ENCODE measurements at regions not wholly inside any gene's neighbourhood (a gene's known extent, or its start where the extent isn't known, plus 50 kb on each side); places are given as distances from the start of the nearest gene placed in this dataset.

DNA sequence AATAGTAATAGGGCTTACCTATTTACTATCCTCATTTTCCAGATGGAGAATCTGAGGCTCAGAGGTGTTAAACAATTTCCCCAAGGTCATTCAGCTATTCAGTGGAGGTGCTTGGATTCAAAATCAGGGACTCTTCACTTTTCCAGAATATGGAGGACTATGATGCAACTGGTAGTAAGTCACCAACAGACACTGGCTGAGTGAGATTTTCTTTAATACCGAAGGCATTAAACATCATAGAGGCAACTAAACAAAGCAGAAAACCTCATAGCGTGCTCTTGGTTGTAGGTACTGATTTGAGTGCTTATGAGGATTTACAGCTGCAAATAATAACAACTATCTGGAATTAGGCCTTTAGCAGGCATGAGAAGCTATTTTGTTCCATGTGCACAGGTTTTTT lies 134.4 kb downstream of the DLEU7 start:
- in situ Hi-C loops (cut with MboI; ENCODE audit: low sequenced_read_pairs) (no loop called here), dilution Hi-C loops (cut with HindIII; ENCODE audit: low sequenced_read_pairs, unreplicated experiment) (no loop called here), intact Hi-C loops (cut with micrococcal nuclease) (no loop called here)
- Histone ChIP-seq H2BK5ac (ENCODE audit: low read depth, low read length, poor library complexity, severe bottlenecking) (no peak overlapping the region), H3K9me1 (ENCODE audit: insufficient read depth, low read length) (no peaks in the 10 kb centered on the region), H3K9me3 (ENCODE audit: control insufficient read depth, insufficient read depth, low read length) (no peaks in the 10 kb centered on the region), H4K20me1 (ENCODE audit: insufficient read depth, low read length) (no peaks in the 10 kb centered on the region), H3K4me3 (ENCODE audit: insufficient read depth, low read depth, low read length) (no peak overlapping the region), H3K27me3 (ENCODE audit: control insufficient read depth, insufficient read depth, low read length) (peaks cover 9% of the 10 kb centered on the region), H4K8ac (ENCODE audit: low read depth in 2 of 2, low read length in 2 of 2) (no peak overlapping the region), H3K4ac (ENCODE audit: low read depth, low read length) (no peak overlapping the region), H3K27ac (ENCODE audit: insufficient read depth, low read length) (no peak overlapping the region), H2AK9ac (replicated peaks; ENCODE audit: low read depth, low read length, poor library complexity) (no peak overlapping the region), H3K18ac (ENCODE audit: low read depth, low read length) (no peak overlapping the region), H2BK15ac (ENCODE audit: low read depth, low read length) (no peak overlapping the region), H3K79me1 (ENCODE audit: low read depth in 1 of 2, low read length in 2 of 2) (no peaks in the 10 kb centered on the region), H3K14ac (replicated peaks; ENCODE audit: low read depth, low read length) (no peak overlapping the region), H3K4me1 (ENCODE audit: control insufficient read depth, insufficient read depth, low read length) (no peaks in the 10 kb centered on the region; the same call in 1 of the 2 replicates), H3K9ac (ENCODE audit: low read depth, low read length) (no peak overlapping the region), H4K91ac (ENCODE audit: insufficient read depth, low read depth, low read length) (no peak overlapping the region), H3K36me3 (ENCODE audit: control insufficient read depth, insufficient read depth, low read length) (no peaks in the 10 kb centered on the region), H3K23ac (ENCODE audit: low read depth, low read length) (no peak overlapping the region), H3K4me2 (ENCODE audit: low read depth, low read length) (no peak overlapping the region), H2BK20ac (ENCODE audit: low read depth, low read length) (no peak overlapping the region), H2BK120ac (ENCODE audit: low read depth, low read length) (no peak overlapping the region), H3K56ac (ENCODE audit: extremely low read depth, insufficient read depth, low read length) (no peak overlapping the region), H2AFZ (replicated peaks; ENCODE audit: low read length, poor library complexity) (no peak overlapping the region), H4K5ac (ENCODE audit: low read depth, low read length) (no peak overlapping the region), H2AK5ac (ENCODE audit: low read depth, low read length) (no peak overlapping the region)
- ChIA-PET CTCF (no interaction called here), POLR2A (ENCODE audit: unreplicated experiment) (no interaction called here)
- no peak for DNase-seq
- no CpG with 5 or more reads among the region's 2 CpGs for WGBS, 2 experiments (ENCODE audit: extremely low coverage in 2 of 2, insufficient read length in 1 of 2)
- no peak for ATAC-seq (ENCODE audit: low read depth)
- BruUV-seq (replicated peaks) = no TSS peak
- no peak for TF ChIP-seq POLR2A (IDR thresholded peaks at IDR 0.05; ENCODE audit: low read depth, low read length)
- TF ChIP-seq RCOR1 (IDR thresholded peaks at IDR 0.05; ENCODE audit: insufficient replicate concordance, low read length) = no peak
- no peak for TF ChIP-seq MAZ (IDR thresholded peaks at IDR 0.05; ENCODE audit: borderline replicate concordance, low read depth, low read length)
- no peak for TF ChIP-seq NFE2L2 (IDR thresholded peaks at IDR 0.05; ENCODE audit: low read depth, low read length)
- no peak for TF ChIP-seq CHD1 (IDR thresholded peaks at IDR 0.05; ENCODE audit: low read depth, low read length)
- no peak for TF ChIP-seq MAFK (IDR thresholded peaks at IDR 0.05; ENCODE audit: low read depth, low read length)
- no peak for TF ChIP-seq CTCF (conservative IDR thresholded peaks at IDR 0.05; ENCODE audit: low read depth, low read length)
- TF ChIP-seq, protein P1, sequence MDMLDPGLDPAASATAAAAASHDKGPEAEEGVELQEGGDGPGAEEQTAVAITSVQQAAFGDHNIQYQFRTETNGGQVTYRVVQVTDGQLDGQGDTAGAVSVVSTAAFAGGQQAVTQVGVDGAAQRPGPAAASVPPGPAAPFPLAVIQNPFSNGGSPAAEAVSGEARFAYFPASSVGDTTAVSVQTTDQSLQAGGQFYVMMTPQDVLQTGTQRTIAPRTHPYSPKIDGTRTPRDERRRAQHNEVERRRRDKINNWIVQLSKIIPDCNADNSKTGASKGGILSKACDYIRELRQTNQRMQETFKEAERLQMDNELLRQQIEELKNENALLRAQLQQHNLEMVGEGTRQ (IDR thresholded peaks at IDR 0.05; ENCODE audit: low read depth, low read length) = no peak
- TF ChIP-seq RAD21 (IDR thresholded peaks at IDR 0.05; ENCODE audit: low read length) = no peak
- TF ChIP-seq CEBPB (IDR thresholded peaks at IDR 0.05; ENCODE audit: low read depth, low read length) = no peak
- TF ChIP-seq MXI1 (IDR thresholded peaks at IDR 0.05; ENCODE audit: borderline replicate concordance, low read depth, low read length) = no peak
- TF ChIP-seq ELK1 (IDR thresholded peaks at IDR 0.05; ENCODE audit: borderline replicate concordance, low read depth, low read length) = no peak
- TF ChIP-seq BHLHE40 (IDR thresholded peaks at IDR 0.05; ENCODE audit: low read depth, low read length) = no peak
- no peak for TF ChIP-seq SMC3 (IDR thresholded peaks at IDR 0.05; ENCODE audit: low read depth, low read length)
- no peak for TF ChIP-seq RFX5 (IDR thresholded peaks at IDR 0.05; ENCODE audit: low read depth, low read length)
- TF ChIP-seq FOS (IDR thresholded peaks at IDR 0.05; ENCODE audit: low read depth, low read length) = no peak
